ENCODE measurements at regions not wholly inside any gene's neighbourhood (a gene's known extent, or its start where the extent isn't known, plus 50 kb on each side); places are given as distances from the start of the nearest gene placed in this dataset.

- no peak overlapping the region for H3K27ac ChIP-seq (ENCODE audit: low read depth, low read length)
- no peak overlapping the region for H3K4me3 ChIP-seq (ENCODE audit: low read depth in 1 of 5, low read length in 5 of 5)
- H3K4me1 ChIP-seq (ENCODE audit: control insufficient read depth in 5 of 5, insufficient read depth in 5 of 5, low read length in 5 of 5): peaks cover 0 to 3% (median 0%) of the 10 kb centered on the region in 5 donors
- H3K27me3 ChIP-seq (ENCODE audit: control insufficient read depth in 5 of 5, insufficient read depth in 4 of 5, low read length in 5 of 5): no peaks in the 10 kb centered on the region
- H3K36me3 ChIP-seq (ENCODE audit: control insufficient read depth in 5 of 5, insufficient read depth in 5 of 5, low read length in 5 of 5): no peaks in the 10 kb centered on the region
- H3K9ac ChIP-seq (ENCODE audit: low read length in 5 of 5): no peak overlapping the region
- no peaks in the 10 kb centered on the region for H3K9me3 ChIP-seq (ENCODE audit: control insufficient read depth in 5 of 5, low read length in 5 of 5)
Observed at GRCh38 chr1:57615956-57616355, 192.1 kb upstream of the DAB1 start.

GRCh38 chr1:57612833-57613232 lies 189.0 kb upstream of the DAB1 start:
- Histone ChIP-seq H3K27me3 (ENCODE audit: control insufficient read depth in 5 of 5, insufficient read depth in 4 of 5, low read length in 5 of 5) (no peaks in the 10 kb centered on the region), H3K9ac (ENCODE audit: low read length in 5 of 5) (no peak overlapping the region), H3K27ac (ENCODE audit: low read depth, low read length) (no peak overlapping the region), H3K36me3 (ENCODE audit: control insufficient read depth in 5 of 5, insufficient read depth in 5 of 5, low read length in 5 of 5) (no peaks in the 10 kb centered on the region), H3K4me1 (ENCODE audit: control insufficient read depth in 5 of 5, insufficient read depth in 5 of 5, low read length in 5 of 5) (peaks cover 0 to 3% (median 0%) of the 10 kb centered on the region in 5 donors), H3K9me3 (ENCODE audit: control insufficient read depth in 5 of 5, low read length in 5 of 5) (no peaks in the 10 kb centered on the region), H3K4me3 (ENCODE audit: low read depth in 1 of 5, low read length in 5 of 5) (no peak overlapping the region)

- Histone ChIP-seq H3K27me3 (ENCODE audit: control insufficient read depth in 5 of 5, insufficient read depth in 4 of 5, low read length in 5 of 5) (no peaks in the 10 kb centered on the region), H3K9me3 (ENCODE audit: control insufficient read depth in 5 of 5, low read length in 5 of 5) (no peaks in the 10 kb centered on the region), H3K27ac (ENCODE audit: low read depth, low read length) (no peak overlapping the region), H3K9ac (ENCODE audit: low read length in 5 of 5) (no peak overlapping the region), H3K4me1 (ENCODE audit: control insufficient read depth in 5 of 5, insufficient read depth in 5 of 5, low read length in 5 of 5) (no peaks in the 10 kb centered on the region), H3K36me3 (ENCODE audit: control insufficient read depth in 5 of 5, insufficient read depth in 5 of 5, low read length in 5 of 5) (no peaks in the 10 kb centered on the region), H3K4me3 (ENCODE audit: low read depth in 1 of 5, low read length in 5 of 5) (no peak overlapping the region)
Observed at GRCh38 chr1:57605933-57606332, 182.1 kb upstream of the DAB1 start.

DNA sequence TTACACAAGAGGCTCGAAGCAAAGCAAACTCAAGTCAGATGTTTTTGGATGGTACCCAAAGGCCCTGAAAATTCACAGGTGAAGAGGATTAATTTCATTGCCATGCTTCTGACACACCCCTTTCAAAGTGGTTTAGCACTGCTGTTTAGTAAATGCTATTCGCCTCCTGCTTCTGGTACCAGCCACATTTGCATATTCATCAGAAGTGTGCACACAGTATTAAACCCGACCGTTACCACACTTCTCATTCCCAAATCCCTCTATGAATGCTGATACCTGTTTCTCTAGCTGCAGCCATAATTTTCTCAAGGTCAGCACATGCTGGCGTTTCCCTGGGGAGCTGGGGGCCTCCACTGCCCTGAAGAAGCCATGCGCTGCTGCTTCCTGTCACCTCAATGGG lies 179.8 kb upstream of the DAB1 start:
- H3K36me3 ChIP-seq (ENCODE audit: control insufficient read depth in 5 of 5, insufficient read depth in 5 of 5, low read length in 5 of 5): no peaks in the 10 kb centered on the region
- no peak overlapping the region for H3K4me3 ChIP-seq (ENCODE audit: low read depth in 1 of 5, low read length in 5 of 5)
- H3K9ac ChIP-seq (ENCODE audit: low read length in 5 of 5): no peak overlapping the region
- H3K27ac ChIP-seq (ENCODE audit: low read depth, low read length): no peak overlapping the region
- H3K4me1 ChIP-seq (ENCODE audit: control insufficient read depth in 5 of 5, insufficient read depth in 5 of 5, low read length in 5 of 5): peaks cover 0 to 9% (median 3%) of the 10 kb centered on the region in 5 donors
- no peaks in the 10 kb centered on the region for H3K27me3 ChIP-seq (ENCODE audit: control insufficient read depth in 5 of 5, insufficient read depth in 4 of 5, low read length in 5 of 5)
- H3K9me3 ChIP-seq (ENCODE audit: control insufficient read depth in 5 of 5, low read length in 5 of 5): no peaks in the 10 kb centered on the region

- H3K9me3 ChIP-seq (ENCODE audit: control insufficient read depth in 5 of 5, low read length in 5 of 5): no peaks in the 10 kb centered on the region
Observed at GRCh38 chr1:57600424-57600823, 176.6 kb upstream of the DAB1 start.

GRCh38 chr1:57599236-57599994 lies 175.6 kb upstream of the DAB1 start:
- no peaks in the 10 kb centered on the region for H3K27me3 ChIP-seq (ENCODE audit: control insufficient read depth in 5 of 5, insufficient read depth in 4 of 5, low read length in 5 of 5)
- H3K9me3 ChIP-seq (ENCODE audit: control insufficient read depth in 5 of 5, low read length in 5 of 5): no peaks in the 10 kb centered on the region
- H3K4me3 ChIP-seq (ENCODE audit: low read depth in 1 of 5, low read length in 5 of 5): no peak overlapping the region
- H3K36me3 ChIP-seq (ENCODE audit: control insufficient read depth in 5 of 5, insufficient read depth in 5 of 5, low read length in 5 of 5): no peaks in the 10 kb centered on the region
- H3K9ac ChIP-seq (ENCODE audit: low read length in 5 of 5): no peak overlapping the region
- no peak overlapping the region for H3K27ac ChIP-seq (ENCODE audit: low read depth, low read length)
- H3K4me1 ChIP-seq (ENCODE audit: control insufficient read depth in 5 of 5, insufficient read depth in 5 of 5, low read length in 5 of 5): peaks cover 0 to 9% (median 3%) of the 10 kb centered on the region in 5 donors

More at GRCh38 chr1:57600424-57600823, 176.6 kb upstream of the DAB1 start:
- Histone ChIP-seq H3K27me3 (ENCODE audit: control insufficient read depth in 5 of 5, insufficient read depth in 4 of 5, low read length in 5 of 5) (no peaks in the 10 kb centered on the region), H3K36me3 (ENCODE audit: control insufficient read depth in 5 of 5, insufficient read depth in 5 of 5, low read length in 5 of 5) (no peaks in the 10 kb centered on the region), H3K4me3 (ENCODE audit: low read depth in 1 of 5, low read length in 5 of 5) (no peak overlapping the region), H3K27ac (ENCODE audit: low read depth, low read length) (no peak overlapping the region), H3K9ac (ENCODE audit: low read length in 5 of 5) (no peak overlapping the region), H3K4me1 (ENCODE audit: control insufficient read depth in 5 of 5, insufficient read depth in 5 of 5, low read length in 5 of 5) (peaks cover 0 to 9% (median 3%) of the 10 kb centered on the region in 5 donors)

- Histone ChIP-seq H3K27me3 (ENCODE audit: control insufficient read depth in 5 of 5, insufficient read depth in 4 of 5, low read length in 5 of 5) (no peaks in the 10 kb centered on the region), H3K27ac (ENCODE audit: low read depth, low read length) (no peak overlapping the region), H3K36me3 (ENCODE audit: control insufficient read depth in 5 of 5, insufficient read depth in 5 of 5, low read length in 5 of 5) (no peaks in the 10 kb centered on the region)
Observed at GRCh38 chr1:57597036-57597435, 173.2 kb upstream of the DAB1 start.

GRCh38 chr1:57594002-57594401 lies 170.1 kb upstream of the DAB1 start:
- Histone ChIP-seq H3K4me1 (ENCODE audit: control insufficient read depth in 5 of 5, insufficient read depth in 5 of 5, low read length in 5 of 5) (peaks cover 0 to 1% (median 0%) of the 10 kb centered on the region in 5 donors), H3K9me3 (ENCODE audit: control insufficient read depth in 5 of 5, low read length in 5 of 5) (no peaks in the 10 kb centered on the region), H3K27ac (ENCODE audit: low read depth, low read length) (no peak overlapping the region), H3K9ac (ENCODE audit: low read length in 5 of 5) (no peak overlapping the region), H3K4me3 (ENCODE audit: low read depth in 1 of 5, low read length in 5 of 5) (no peak overlapping the region), H3K36me3 (ENCODE audit: control insufficient read depth in 5 of 5, insufficient read depth in 5 of 5, low read length in 5 of 5) (no peaks in the 10 kb centered on the region), H3K27me3 (ENCODE audit: control insufficient read depth in 5 of 5, insufficient read depth in 4 of 5, low read length in 5 of 5) (no peaks in the 10 kb centered on the region)

More at GRCh38 chr1:57597036-57597435, 173.2 kb upstream of the DAB1 start:
- Histone ChIP-seq H3K9ac (ENCODE audit: low read length in 5 of 5) (no peak overlapping the region), H3K4me1 (ENCODE audit: control insufficient read depth in 5 of 5, insufficient read depth in 5 of 5, low read length in 5 of 5) (peaks cover 0 to 9% (median 3%) of the 10 kb centered on the region in 5 donors), H3K4me3 (ENCODE audit: low read depth in 1 of 5, low read length in 5 of 5) (no peak overlapping the region), H3K9me3 (ENCODE audit: control insufficient read depth in 5 of 5, low read length in 5 of 5) (no peaks in the 10 kb centered on the region)

- Histone ChIP-seq H3K4me1 (ENCODE audit: control insufficient read depth in 5 of 5, insufficient read depth in 5 of 5, low read length in 5 of 5) (no peaks in the 10 kb centered on the region), H3K9ac (ENCODE audit: low read length in 5 of 5) (no peak overlapping the region), H3K27me3 (ENCODE audit: control insufficient read depth in 5 of 5, insufficient read depth in 4 of 5, low read length in 5 of 5) (no peaks in the 10 kb centered on the region), H3K9me3 (ENCODE audit: control insufficient read depth in 5 of 5, low read length in 5 of 5) (no peaks in the 10 kb centered on the region), H3K36me3 (ENCODE audit: control insufficient read depth in 5 of 5, insufficient read depth in 5 of 5, low read length in 5 of 5) (no peaks in the 10 kb centered on the region), H3K4me3 (ENCODE audit: low read depth in 1 of 5, low read length in 5 of 5) (no peak overlapping the region), H3K27ac (ENCODE audit: low read depth, low read length) (no peak overlapping the region)
Observed at GRCh38 chr1:57591842-57592241, 168.0 kb upstream of the DAB1 start.

GRCh38 chr1:57590978-57591377 lies 167.1 kb upstream of the DAB1 start:
- H3K9me3 ChIP-seq (ENCODE audit: control insufficient read depth in 5 of 5, low read length in 5 of 5): no peaks in the 10 kb centered on the region
- no peak overlapping the region for H3K27ac ChIP-seq (ENCODE audit: low read depth, low read length)
- H3K36me3 ChIP-seq (ENCODE audit: control insufficient read depth in 5 of 5, insufficient read depth in 5 of 5, low read length in 5 of 5): no peaks in the 10 kb centered on the region
- H3K9ac ChIP-seq (ENCODE audit: low read length in 5 of 5): no peak overlapping the region
- no peak overlapping the region for H3K4me3 ChIP-seq (ENCODE audit: low read depth in 1 of 5, low read length in 5 of 5)
- no peaks in the 10 kb centered on the region for H3K27me3 ChIP-seq (ENCODE audit: control insufficient read depth in 5 of 5, insufficient read depth in 4 of 5, low read length in 5 of 5)
- no peaks in the 10 kb centered on the region for H3K4me1 ChIP-seq (ENCODE audit: control insufficient read depth in 5 of 5, insufficient read depth in 5 of 5, low read length in 5 of 5)

All from subcutaneous abdominal adipose tissue (tissue), 5 donors.